DOHH2 (cell line): ENCODE measurements at regions not wholly inside any gene's neighbourhood (a gene's known extent, or its start where the extent isn't known, plus 50 kb on each side); places are given as distances from the start of the nearest gene placed in this dataset.

Source experiments
- H3F3A ChIP-seq: fragments of 200-600 bp; sonication (generic), shearing (Covaris generic); 2 replicates; pipeline ENCODE4 v1.6.0; 2016; ENCODE audit warnings: antibody characterized with exemption, mild to moderate bottlenecking; ENCODE audit not compliant: control insufficient read depth, insufficient read depth
- H3K27ac ChIP-seq: fragments of 200-600 bp; sonication (generic); 2 replicates; pipeline ENCODE4 v1.5.1; 2014; ENCODE audit warnings: low read depth, mild to moderate bottlenecking, low read length, moderate library complexity
- H3K27me3 ChIP-seq: fragments of 200-600 bp; sonication (generic); 2 replicates; pipeline ENCODE4 v1.6.1; 2014; ENCODE audit warnings: mild to moderate bottlenecking, low read length, mixed read lengths; ENCODE audit not compliant: control insufficient read depth
- H3K36me3 ChIP-seq: fragments of 200-600 bp; sonication (generic); 2 replicates; pipeline ENCODE4 v1.6.1; 2014; ENCODE audit warnings: mild to moderate bottlenecking, low read length, moderate library complexity, mixed read lengths; ENCODE audit not compliant: control insufficient read depth
- H3K4me1 ChIP-seq: fragments of 200-600 bp; sonication (generic); 2 replicates; pipeline ENCODE4 v1.6.1; 2014; ENCODE audit warnings: mild to moderate bottlenecking, low read length, mixed read lengths; ENCODE audit not compliant: control insufficient read depth
- H3K4me2 ChIP-seq: fragments of 200-600 bp; sonication (generic); 2 replicates; pipeline ENCODE4 v1.6.0; 2014; ENCODE audit warnings: mild to moderate bottlenecking, low read length, moderate library complexity
- H3K4me3 ChIP-seq: fragments of 200-600 bp; sonication (generic); 2 replicates; pipeline ENCODE4 v1.5.1; 2014; ENCODE audit warnings: mild to moderate bottlenecking, low read length, mixed read lengths
- H3K79me2 ChIP-seq: fragments of 200-600 bp; sonication (generic); 2 replicates; pipeline ENCODE4 v1.6.1; 2014; ENCODE audit warnings: mild to moderate bottlenecking, low read length, mixed read lengths; ENCODE audit not compliant: control insufficient read depth
- H3K9me2 ChIP-seq: fragments of 200-600 bp; sonication (generic); replicated peaks from 2 replicates; pipeline ENCODE4 v1.6.1; 2014; ENCODE audit warnings: mild to moderate bottlenecking, low read length, mixed read lengths; ENCODE audit not compliant: control insufficient read depth
- H3K9me3 ChIP-seq: fragments of 200-600 bp; sonication (generic); 2 replicates; pipeline ENCODE4 v1.6.1; 2014; ENCODE audit warnings: antibody characterized with exemption, low read length, mixed read lengths; ENCODE audit not compliant: control insufficient read depth, insufficient read depth
- H4K20me1 ChIP-seq: fragments of 200-600 bp; sonication (generic); 2 replicates; pipeline ENCODE4 v1.6.0; 2014; ENCODE audit warnings: low read depth, mild to moderate bottlenecking, antibody characterized with exemption, low read length, moderate library complexity; ENCODE audit not compliant: control insufficient read depth, insufficient read depth
- CTCF ChIP-seq: fragments of 200-600 bp; sonication (generic); IDR thresholded peaks from one replicate; pipeline ENCODE4 v1.5.1; 2014; ENCODE audit warnings: antibody characterized with exemption, mild to moderate bottlenecking, low read depth, low read length; ENCODE audit not compliant: poor library complexity, severe bottlenecking
- EZH2phosphoT487 ChIP-seq: fragments of 200-600 bp; sonication (generic); IDR thresholded peaks from 2 replicates; pipeline ENCODE4 v1.6.1; 2017; ENCODE audit warnings: borderline replicate concordance, mild to moderate bottlenecking, antibody characterized with exemption, low read length, moderate library complexity, mixed read lengths

GRCh38 chr18:34632321-34632720 is 77.8 kb upstream of the DTNA start:
- Histone ChIP-seq H3K4me1 (no peaks in the 10 kb centered on the region), H3K9me3 (no peaks in the 10 kb centered on the region), H3K4me2 (no peak overlapping the region), H3K9me2 (no peaks in the 10 kb centered on the region), H3K79me2 (no peaks in the 10 kb centered on the region), H3K4me3 (no peak overlapping the region), H3K36me3 (no peaks in the 10 kb centered on the region), H3K27ac (no peak overlapping the region), H3K27me3 (0 out of 2 replicates have a peak, but pooled peaks cover 2% of the 10 kb centered on the region), H3F3A (no peaks in the 10 kb centered on the region), H4K20me1 (no peaks in the 10 kb centered on the region)
- TF ChIP-seq CTCF (no peak), EZH2phosphoT487 (no peak)

- Histone ChIP-seq H4K20me1 (no peaks in the 10 kb centered on the region), H3K4me1 (no peaks in the 10 kb centered on the region), H3K9me2 (no peaks in the 10 kb centered on the region), H3K27me3 (0 out of 2 replicates have a peak, but pooled peaks cover 2% of the 10 kb centered on the region), H3K27ac (no peak overlapping the region), H3F3A (no peaks in the 10 kb centered on the region), H3K4me3 (no peak overlapping the region), H3K4me2 (no peak overlapping the region), H3K9me3 (no peaks in the 10 kb centered on the region), H3K79me2 (no peaks in the 10 kb centered on the region), H3K36me3 (no peaks in the 10 kb centered on the region)
- no peak for TF ChIP-seq CTCF
These were observed 76.7 kb upstream of the DTNA start for GRCh38 chr18:34633368-34633767.

GRCh38 chr18:34637094-34637801 is 72.8 kb upstream of the DTNA start:
- Histone ChIP-seq H3K9me2 (no peaks in the 10 kb centered on the region), H3K27ac (no peak overlapping the region), H3K36me3 (no peaks in the 10 kb centered on the region), H3K4me3 (no peak overlapping the region), H3K9me3 (no peaks in the 10 kb centered on the region), H3K27me3 (0 out of 2 replicates have a peak, but pooled peaks cover 2% of the 10 kb centered on the region), H3K4me2 (no peak overlapping the region), H3K4me1 (no peaks in the 10 kb centered on the region), H3K79me2 (no peaks in the 10 kb centered on the region), H4K20me1 (no peaks in the 10 kb centered on the region), H3F3A (no peaks in the 10 kb centered on the region)
- TF ChIP-seq CTCF (no peak), EZH2phosphoT487 (no peak)
